ENCODE measurements at regions not wholly inside any gene's neighbourhood (a gene's known extent, or its start where the extent isn't known, plus 50 kb on each side); places are given as distances from the start of the nearest gene placed in this dataset.
"Not testable (repeated sequence)": the region's sequence is repeated elsewhere in the genome, so short reads cannot be mapped to it uniquely, and the experiment has no call there.

- not testable (repeated sequence) for TF ChIP-seq EZH2 (IDR thresholded peaks at IDR 0.05; ENCODE audit: insufficient read depth, poor library complexity, severe bottlenecking); EZH2phosphoT487 (IDR thresholded peaks at IDR 0.05; ENCODE audit: insufficient read depth, low read depth)
These were observed 215.0 kb downstream of the STIM2 start for GRCh38 chr4:27075603-27076002.
